Prostate gland (tissue), 2 donors: ENCODE measurements at regions not wholly inside any gene's neighbourhood (a gene's known extent, or its start where the extent isn't known, plus 50 kb on each side); places are given as distances from the start of the nearest gene placed in this dataset.
"Not testable (repeated sequence)": the region's sequence is repeated elsewhere in the genome, so short reads cannot be mapped to it uniquely, and the experiment has no call there.

ENCODE experiments used
- DNase-seq: peaks from one replicate; pipeline ENCODE4 v3.0.0-alpha.2; 2019; ENCODE audit warnings: low spot score
- H3K27ac ChIP-seq, 2 donors: fragments of 200-600 bp; sonication (generic); 2 replicates each; pipeline ENCODE4 v1.5.1; 2017 to 2019
- H3K27me3 ChIP-seq: fragments of 200-600 bp; sonication (generic); replicated peaks from 2 replicates; pipeline ENCODE4 v1.5.1; 2019; ENCODE audit not compliant: insufficient read depth
- H3K36me3 ChIP-seq, 2 donors: fragments of 200-600 bp; sonication (generic); 1 replicate in 1 of 2; 2 replicates in 1 of 2; pipeline versions ENCODE4 v1.5.1 to v1.8.1; 2017 to 2019
- H3K4me1 ChIP-seq: fragments of 200-600 bp; sonication (generic); replicated peaks from 2 replicates; pipeline ENCODE4 v1.5.1; 2019
- H3K4me3 ChIP-seq, 2 donors: fragments of 200-600 bp; sonication (generic); 2 replicates each; pipeline ENCODE4 v1.5.1; 2017 to 2019
- H3K9me3 ChIP-seq: fragments of 200-600 bp; sonication (generic); 2 replicates; pipeline ENCODE4 v1.5.1; 2017
- WGBS: methylation state at CpG from one replicate; pipeline ENCODE4 v1.1.5; 2018; 5-methylcytosine and 5-hydroxymethylcytosine counted together
- intact Hi-C: fragments of 100-400 bp; cut with DNase I; formaldehyde crosslinking; loops from one replicate; pipeline ENCODE4 v1.14.2; 2022

- no CpG with 5 or more reads among the region's 5 CpGs for WGBS
- H3K27ac ChIP-seq, H3K36me3 ChIP-seq, intact Hi-C loops, H3K9me3 ChIP-seq, H3K4me1 ChIP-seq, H3K4me3 ChIP-seq, H3K27me3 ChIP-seq, DNase-seq: not testable (repeated sequence)
Measured at GRCh38 chr21:5051303-5052018, 5469.9 kb upstream of the TPTE start.

- WGBS = no CpG with 5 or more reads among the region's 13 CpGs
Measured at GRCh38 chr21:5055027-5055754, 5466.2 kb upstream of the TPTE start.

GRCh38 chr21:5055996-5056962 lies 5465.1 kb upstream of the TPTE start:
- intact Hi-C loops, H3K36me3 ChIP-seq, H3K4me1 ChIP-seq, DNase-seq, H3K27me3 ChIP-seq, H3K9me3 ChIP-seq, H3K4me3 ChIP-seq, H3K27ac ChIP-seq: not testable (repeated sequence)
- no CpG with 5 or more reads among the region's 33 CpGs for WGBS

More at GRCh38 chr21:5055027-5055754, 5466.2 kb upstream of the TPTE start:
- H3K4me1 ChIP-seq, H3K27ac ChIP-seq, DNase-seq, intact Hi-C loops, H3K9me3 ChIP-seq, H3K4me3 ChIP-seq, H3K27me3 ChIP-seq, H3K36me3 ChIP-seq: not testable (repeated sequence)

GRCh38 chr21:5057077-5057476 lies 5464.3 kb upstream of the TPTE start:
- DNase-seq, intact Hi-C loops, H3K4me3 ChIP-seq, H3K27ac ChIP-seq, H3K36me3 ChIP-seq, H3K27me3 ChIP-seq, H3K4me1 ChIP-seq, H3K9me3 ChIP-seq: not testable (repeated sequence)
- no CpG with 5 or more reads among the region's 24 CpGs for WGBS

- intact Hi-C loops, H3K27me3 ChIP-seq, H3K27ac ChIP-seq, H3K4me3 ChIP-seq, H3K9me3 ChIP-seq, H3K36me3 ChIP-seq, H3K4me1 ChIP-seq, DNase-seq: not testable (repeated sequence)
- no CpG with 5 or more reads among the region's 30 CpGs for WGBS
Measured at GRCh38 chr21:5060364-5061083, 5460.9 kb upstream of the TPTE start.

- H3K36me3 ChIP-seq, H3K27ac ChIP-seq, H3K27me3 ChIP-seq, DNase-seq, H3K4me3 ChIP-seq, H3K9me3 ChIP-seq, intact Hi-C loops, H3K4me1 ChIP-seq: not testable (repeated sequence)
- no CpG with 5 or more reads among the region's 25 CpGs for WGBS
Measured at GRCh38 chr21:5064581-5065142, 5456.7 kb upstream of the TPTE start.

GRCh38 chr21:5065240-5066211 lies 5455.9 kb upstream of the TPTE start:
- H3K4me3 ChIP-seq, intact Hi-C loops, H3K27me3 ChIP-seq, H3K9me3 ChIP-seq, DNase-seq, H3K4me1 ChIP-seq, H3K36me3 ChIP-seq, H3K27ac ChIP-seq: not testable (repeated sequence)
- WGBS = no CpG with 5 or more reads among the region's 26 CpGs

GRCh38 chr21:5066682-5067251 lies 5454.6 kb upstream of the TPTE start:
- H3K4me3 ChIP-seq, H3K4me1 ChIP-seq, H3K9me3 ChIP-seq, H3K27me3 ChIP-seq, DNase-seq, intact Hi-C loops, H3K36me3 ChIP-seq, H3K27ac ChIP-seq: not testable (repeated sequence)
- no CpG with 5 or more reads among the region's 12 CpGs for WGBS

GRCh38 chr21:5067326-5068048 lies 5453.9 kb upstream of the TPTE start:
- H3K36me3 ChIP-seq, H3K9me3 ChIP-seq, DNase-seq, H3K27me3 ChIP-seq, intact Hi-C loops, H3K4me3 ChIP-seq, H3K27ac ChIP-seq, H3K4me1 ChIP-seq: not testable (repeated sequence)
- WGBS = no CpG with 5 or more reads among the region's 15 CpGs

- H3K4me1 ChIP-seq, H3K36me3 ChIP-seq, H3K9me3 ChIP-seq, H3K27me3 ChIP-seq, H3K27ac ChIP-seq, DNase-seq, H3K4me3 ChIP-seq, intact Hi-C loops: not testable (repeated sequence)
- WGBS = no CpG with 5 or more reads among the region's 5 CpGs
Measured at GRCh38 chr21:5068649-5069048, 5452.7 kb upstream of the TPTE start.
